Right lobe of liver (tissue), 4 donors: ENCODE measurements at regions not wholly inside any gene's neighbourhood (a gene's known extent, or its start where the extent isn't known, plus 50 kb on each side); places are given as distances from the start of the nearest gene placed in this dataset.

Experiments
- POLR2A ChIP-seq: fragments of 450-650 bp; IDR thresholded peaks from one replicate; pipeline ENCODE4 v1.6.1; 2017; ENCODE audit warnings: antibody characterized with exemption, mild to moderate bottlenecking
- TF ChIP-seq, protein P1 (sequence below), 4 donors: fragments of 200-600 bp in 3 of 4; fragments of 450-650 bp in 1 of 4; IDR thresholded peaks; one replicate each; pipeline versions ENCODE4 v1.5.1 to v1.8.0; 2016 to 2022; ENCODE audit warnings: antibody characterized with exemption in 4 of 4, mild to moderate bottlenecking in 2 of 4
- donor health status: DM: no; HTN: no; CAD: no.
- donor health status: DM: no; HTN: no; CAD: no.
- donor health status: DM: no; HTN: yes; CAD: no.

DNA sequence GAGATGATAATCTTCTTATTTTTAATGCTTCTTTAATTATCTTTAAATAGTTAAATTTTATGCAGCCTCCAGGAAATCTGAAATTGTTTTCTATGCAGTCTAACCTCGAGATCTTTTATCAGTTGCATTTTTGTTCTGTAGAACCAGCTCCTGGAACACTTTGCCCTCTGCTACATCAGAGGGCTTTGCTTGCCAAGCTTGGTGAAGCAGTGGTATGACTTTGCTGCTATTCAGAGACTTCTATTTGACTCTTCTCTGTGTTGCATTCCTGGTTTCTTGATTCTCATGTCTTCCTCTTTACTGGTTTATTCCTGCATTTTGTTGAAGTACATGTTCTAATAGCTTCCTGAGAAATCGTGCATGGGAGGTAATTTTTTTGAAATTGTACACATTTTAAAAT is 163.7 kb upstream of the TMEM229A start:
- TF ChIP-seq, protein P1, sequence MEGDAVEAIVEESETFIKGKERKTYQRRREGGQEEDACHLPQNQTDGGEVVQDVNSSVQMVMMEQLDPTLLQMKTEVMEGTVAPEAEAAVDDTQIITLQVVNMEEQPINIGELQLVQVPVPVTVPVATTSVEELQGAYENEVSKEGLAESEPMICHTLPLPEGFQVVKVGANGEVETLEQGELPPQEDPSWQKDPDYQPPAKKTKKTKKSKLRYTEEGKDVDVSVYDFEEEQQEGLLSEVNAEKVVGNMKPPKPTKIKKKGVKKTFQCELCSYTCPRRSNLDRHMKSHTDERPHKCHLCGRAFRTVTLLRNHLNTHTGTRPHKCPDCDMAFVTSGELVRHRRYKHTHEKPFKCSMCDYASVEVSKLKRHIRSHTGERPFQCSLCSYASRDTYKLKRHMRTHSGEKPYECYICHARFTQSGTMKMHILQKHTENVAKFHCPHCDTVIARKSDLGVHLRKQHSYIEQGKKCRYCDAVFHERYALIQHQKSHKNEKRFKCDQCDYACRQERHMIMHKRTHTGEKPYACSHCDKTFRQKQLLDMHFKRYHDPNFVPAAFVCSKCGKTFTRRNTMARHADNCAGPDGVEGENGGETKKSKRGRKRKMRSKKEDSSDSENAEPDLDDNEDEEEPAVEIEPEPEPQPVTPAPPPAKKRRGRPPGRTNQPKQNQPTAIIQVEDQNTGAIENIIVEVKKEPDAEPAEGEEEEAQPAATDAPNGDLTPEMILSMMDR (IDR thresholded peaks at IDR 0.05), result no peak
- TF ChIP-seq POLR2A, result no peak
